Fibroblast of pulmonary artery (primary cell): ENCODE measurements at regions not wholly inside any gene's neighbourhood (a gene's known extent, or its start where the extent isn't known, plus 50 kb on each side); places are given as distances from the start of the nearest gene placed in this dataset.
"Not testable (repeated sequence)": the region's sequence is repeated elsewhere in the genome, so short reads cannot be mapped to it uniquely, and the experiment has no call there.

Source experiments
- DNase-seq: peaks from one replicate; pipeline ENCODE4 v3.0.0-alpha.2; 2010; ENCODE audit warnings: low read depth
- H3K4me3 ChIP-seq: replicated peaks from 2 replicates; pipeline ENCODE4 v1.5.1; 2011; ENCODE audit warnings: low read depth, mild to moderate bottlenecking, control low read depth, low read length, moderate library complexity
- TF ChIP-seq, protein P1 (sequence below): IDR thresholded peaks from 2 replicates; pipeline ENCODE4 v1.5.1; 2011; ENCODE audit warnings: mild to moderate bottlenecking, control low read depth, low read length, inconsistent platforms; ENCODE audit errors: missing control alignments

GRCh38 chr7:83273699-83274098 lies 111.0 kb upstream of the PCLO start:
- TF ChIP-seq, protein P1, sequence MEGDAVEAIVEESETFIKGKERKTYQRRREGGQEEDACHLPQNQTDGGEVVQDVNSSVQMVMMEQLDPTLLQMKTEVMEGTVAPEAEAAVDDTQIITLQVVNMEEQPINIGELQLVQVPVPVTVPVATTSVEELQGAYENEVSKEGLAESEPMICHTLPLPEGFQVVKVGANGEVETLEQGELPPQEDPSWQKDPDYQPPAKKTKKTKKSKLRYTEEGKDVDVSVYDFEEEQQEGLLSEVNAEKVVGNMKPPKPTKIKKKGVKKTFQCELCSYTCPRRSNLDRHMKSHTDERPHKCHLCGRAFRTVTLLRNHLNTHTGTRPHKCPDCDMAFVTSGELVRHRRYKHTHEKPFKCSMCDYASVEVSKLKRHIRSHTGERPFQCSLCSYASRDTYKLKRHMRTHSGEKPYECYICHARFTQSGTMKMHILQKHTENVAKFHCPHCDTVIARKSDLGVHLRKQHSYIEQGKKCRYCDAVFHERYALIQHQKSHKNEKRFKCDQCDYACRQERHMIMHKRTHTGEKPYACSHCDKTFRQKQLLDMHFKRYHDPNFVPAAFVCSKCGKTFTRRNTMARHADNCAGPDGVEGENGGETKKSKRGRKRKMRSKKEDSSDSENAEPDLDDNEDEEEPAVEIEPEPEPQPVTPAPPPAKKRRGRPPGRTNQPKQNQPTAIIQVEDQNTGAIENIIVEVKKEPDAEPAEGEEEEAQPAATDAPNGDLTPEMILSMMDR: no peak
- H3K4me3 ChIP-seq: no peak overlapping the region
- DNase-seq: no peak

- peak; percentile 69 for DNase-seq
- no peak overlapping the region for H3K4me3 ChIP-seq
- TF ChIP-seq, protein P1: peak; percentile 58
These were observed 108.8 kb upstream of the PCLO start for GRCh38 chr7:83271212-83272099.

- no peak overlapping the region for H3K4me3 ChIP-seq
- TF ChIP-seq, protein P1: no peak
- DNase-seq: no peak
These were observed 107.7 kb upstream of the PCLO start for GRCh38 chr7:83270407-83270806.

DNA sequence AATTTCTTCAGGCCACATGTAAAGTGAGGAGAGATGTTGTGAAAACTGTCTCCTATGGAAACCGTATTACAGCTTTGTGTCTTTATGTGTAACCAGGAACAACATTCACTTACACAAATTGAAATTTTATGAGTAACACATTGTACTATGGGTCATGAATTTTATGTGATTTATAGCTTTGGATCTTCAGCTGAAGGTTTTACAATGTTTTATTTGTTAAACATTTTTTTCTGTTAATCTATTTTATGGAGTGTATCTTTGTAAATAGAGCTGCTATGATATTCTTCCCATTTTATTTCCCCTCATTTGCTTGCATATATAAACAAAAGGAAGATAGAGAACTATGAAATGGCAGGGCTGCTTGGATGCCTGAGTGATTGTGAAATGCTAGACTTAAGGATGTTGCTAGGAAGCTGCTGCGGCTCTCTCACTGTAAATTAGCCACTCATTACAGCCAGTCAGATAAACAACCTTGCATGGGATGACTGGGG lies 104.5 kb upstream of the PCLO start:
- no peak overlapping the region for H3K4me3 ChIP-seq
- DNase-seq: peak; percentile 47
- TF ChIP-seq, protein P1: no peak

- H3K4me3 ChIP-seq: not testable (repeated sequence)
- peak; percentile 38 for DNase-seq
These were observed 100.9 kb upstream of the PCLO start for GRCh38 chr7:83263442-83264034.

DNA sequence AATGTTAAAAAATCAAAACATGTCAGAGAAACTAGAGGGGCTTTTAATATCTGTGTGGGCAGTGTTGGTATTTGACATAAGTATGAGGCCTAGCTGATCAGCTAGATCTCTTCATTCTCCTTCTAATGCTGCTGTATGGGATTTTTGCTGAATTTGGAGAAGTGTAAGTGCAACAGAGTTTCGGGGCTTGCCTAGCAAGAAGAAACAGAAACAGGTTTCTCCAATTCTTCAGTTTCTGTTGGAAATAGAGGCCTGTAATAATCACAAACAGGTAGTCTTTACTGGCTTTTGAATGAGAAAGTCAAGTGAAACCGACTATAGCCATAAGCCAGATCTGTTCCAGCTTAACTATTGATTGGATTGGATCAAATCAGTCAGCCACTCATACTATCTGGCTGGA lies 96.4 kb upstream of the PCLO start:
- TF ChIP-seq, protein P1: no peak
- H3K4me3 ChIP-seq: no peak overlapping the region
- DNase-seq: no peak

DNA sequence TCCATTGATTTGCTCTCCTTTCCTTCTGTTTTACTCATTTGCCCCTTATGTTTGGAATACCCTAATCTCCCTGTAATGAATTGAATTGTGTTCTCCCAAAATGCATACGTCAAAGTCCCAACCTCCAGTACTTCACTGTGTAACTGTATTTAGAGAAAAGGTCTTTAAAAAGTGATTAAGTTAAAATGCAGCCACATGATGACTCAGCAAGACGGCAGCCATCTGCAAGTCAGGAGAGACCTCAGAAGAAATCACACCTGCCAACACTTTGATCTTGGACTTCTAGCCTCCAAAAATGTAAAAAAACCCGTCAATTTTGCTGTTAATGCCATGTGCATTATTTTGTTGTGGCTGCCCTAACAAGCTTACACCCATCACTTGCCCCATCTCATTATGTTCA lies 85.3 kb upstream of the PCLO start:
- H3K4me3 ChIP-seq: no peak overlapping the region
- TF ChIP-seq, protein P1: no peak
- DNase-seq: no peak

GRCh38 chr7:83219231-83219630 lies 56.5 kb upstream of the PCLO start:
- DNase-seq: not testable (repeated sequence)

More at GRCh38 chr7:83219231-83219630, 56.5 kb upstream of the PCLO start:
- not testable (repeated sequence) for H3K4me3 ChIP-seq
